SJSA1 (cell line): ENCODE measurements at regions not wholly inside any gene's neighbourhood (a gene's known extent, or its start where the extent isn't known, plus 50 kb on each side); places are given as distances from the start of the nearest gene placed in this dataset.
"Not testable (repeated sequence)": the region's sequence is repeated elsewhere in the genome, so short reads cannot be mapped to it uniquely, and the experiment has no call there.

Experiments used
- DNase-seq, 2 experiments: peaks; one replicate each; pipeline ENCODE4 v3.0.0-alpha.2; 2015 to 2020; ENCODE audit warnings: low spot score in 2 of 2, low read depth in 1 of 2
- H3K27ac ChIP-seq: fragments of 250-450 bp; sonication (Bioruptor Pico); 2 replicates; pipeline ENCODE4 v1.5.1; 2020; ENCODE audit warnings: mild to moderate bottlenecking, moderate library complexity
- H3K27me3 ChIP-seq: fragments of 250-450 bp; sonication (Bioruptor Pico); replicated peaks from 2 replicates; pipeline ENCODE4 v1.5.1; 2020; ENCODE audit warnings: mild to moderate bottlenecking, moderate library complexity
- H3K36me3 ChIP-seq: fragments of 250-450 bp; sonication (Bioruptor Pico); 2 replicates; pipeline ENCODE4 v1.5.1; 2020; ENCODE audit warnings: mild to moderate bottlenecking
- H3K4me1 ChIP-seq: fragments of 250-450 bp; sonication (Bioruptor Pico); replicated peaks from 2 replicates; pipeline ENCODE4 v1.6.1; 2021; ENCODE audit warnings: mild to moderate bottlenecking
- H3K4me3 ChIP-seq: fragments of 250-450 bp; sonication (Bioruptor Pico); 2 replicates; pipeline ENCODE4 v1.5.1; 2020; ENCODE audit warnings: mild to moderate bottlenecking
- H3K9me3 ChIP-seq: fragments of 250-450 bp; sonication (Bioruptor Pico); replicated peaks from 2 replicates; pipeline ENCODE4 v1.5.1; 2020; ENCODE audit warnings: mild to moderate bottlenecking

- H3K27me3 ChIP-seq: no peaks in the 10 kb centered on the region
- H3K27ac ChIP-seq: no peak overlapping the region
- no peaks in the 10 kb centered on the region for H3K9me3 ChIP-seq
- H3K36me3 ChIP-seq: no peaks in the 10 kb centered on the region
- DNase-seq: no peak
- no peaks in the 10 kb centered on the region for H3K4me1 ChIP-seq
- no peak overlapping the region for H3K4me3 ChIP-seq
These were observed 626.4 kb upstream of the GOLIM4 start for GRCh38 chr3:168722091-168722490.

GRCh38 chr3:168714609-168715240 is 619.0 kb upstream of the GOLIM4 start:
- H3K36me3 ChIP-seq: no peaks in the 10 kb centered on the region
- H3K4me1 ChIP-seq: no peaks in the 10 kb centered on the region
- H3K9me3 ChIP-seq: no peaks in the 10 kb centered on the region
- 0 out of 2 replicates have a peak, but pooled peaks cover 2% of the 10 kb centered on the region for H3K27me3 ChIP-seq
- DNase-seq: no peak
- H3K27ac ChIP-seq: no peak overlapping the region
- no peak overlapping the region for H3K4me3 ChIP-seq

GRCh38 chr3:168709073-168709472 is 613.3 kb upstream of the GOLIM4 start:
- H3K27ac ChIP-seq: no peak overlapping the region
- no peaks in the 10 kb centered on the region for H3K27me3 ChIP-seq
- no peaks in the 10 kb centered on the region for H3K9me3 ChIP-seq
- H3K36me3 ChIP-seq: no peaks in the 10 kb centered on the region
- no peak for DNase-seq
- no peaks in the 10 kb centered on the region for H3K4me1 ChIP-seq
- H3K4me3 ChIP-seq: no peak overlapping the region

- Histone ChIP-seq H3K4me3 (no peak overlapping the region), H3K27me3 (no peaks in the 10 kb centered on the region), H3K9me3 (no peaks in the 10 kb centered on the region), H3K27ac (no peak overlapping the region), H3K36me3 (no peaks in the 10 kb centered on the region), H3K4me1 (no peaks in the 10 kb centered on the region)
- no peak for DNase-seq
These were observed 612.2 kb upstream of the GOLIM4 start for GRCh38 chr3:168707900-168708299.

- DNase-seq: no peak
- Histone ChIP-seq H3K36me3 (no peaks in the 10 kb centered on the region), H3K27me3 (no peaks in the 10 kb centered on the region), H3K27ac (no peak overlapping the region), H3K9me3 (no peaks in the 10 kb centered on the region), H3K4me3 (no peak overlapping the region), H3K4me1 (no peaks in the 10 kb centered on the region)
These were observed 609.7 kb upstream of the GOLIM4 start for GRCh38 chr3:168705412-168705811.

GRCh38 chr3:168696051-168696450 is 600.3 kb upstream of the GOLIM4 start:
- Histone ChIP-seq H3K4me1 (no peaks in the 10 kb centered on the region), H3K36me3 (no peaks in the 10 kb centered on the region), H3K4me3 (no peak overlapping the region), H3K27me3 (no peaks in the 10 kb centered on the region), H3K9me3 (no peaks in the 10 kb centered on the region), H3K27ac (no peak overlapping the region)
- no peak for DNase-seq

GRCh38 chr3:168693870-168694269 is 598.1 kb upstream of the GOLIM4 start:
- Histone ChIP-seq H3K4me3 (no peak overlapping the region), H3K27me3 (no peaks in the 10 kb centered on the region), H3K36me3 (no peaks in the 10 kb centered on the region), H3K4me1 (no peaks in the 10 kb centered on the region), H3K9me3 (no peaks in the 10 kb centered on the region), H3K27ac (no peak overlapping the region)
- DNase-seq: no peak

GRCh38 chr3:168688267-168688666 is 592.5 kb upstream of the GOLIM4 start:
- no peak for DNase-seq
- H3K9me3 ChIP-seq: no peaks in the 10 kb centered on the region
- H3K27me3 ChIP-seq: no peaks in the 10 kb centered on the region
- H3K27ac ChIP-seq: no peak overlapping the region
- H3K36me3 ChIP-seq: no peaks in the 10 kb centered on the region
- no peaks in the 10 kb centered on the region for H3K4me1 ChIP-seq
- no peak overlapping the region for H3K4me3 ChIP-seq

- no peaks in the 10 kb centered on the region for H3K4me1 ChIP-seq
- no peaks in the 10 kb centered on the region for H3K9me3 ChIP-seq
- H3K27ac ChIP-seq: no peak overlapping the region
- H3K27me3 ChIP-seq: no peaks in the 10 kb centered on the region
- H3K36me3 ChIP-seq: no peaks in the 10 kb centered on the region
- no peak for DNase-seq
- no peak overlapping the region for H3K4me3 ChIP-seq
These were observed 588.8 kb upstream of the GOLIM4 start for GRCh38 chr3:168684519-168684918.

GRCh38 chr3:168678730-168679129 is 583.0 kb upstream of the GOLIM4 start:
- no peak for DNase-seq

GRCh38 chr3:168671091-168671490 is 575.4 kb upstream of the GOLIM4 start:
- H3K27ac ChIP-seq: no peak overlapping the region
- no peak overlapping the region for H3K4me3 ChIP-seq
- H3K27me3 ChIP-seq: no peaks in the 10 kb centered on the region
- no peaks in the 10 kb centered on the region for H3K9me3 ChIP-seq
- no peaks in the 10 kb centered on the region for H3K36me3 ChIP-seq
- no peak for DNase-seq
- no peaks in the 10 kb centered on the region for H3K4me1 ChIP-seq

More at GRCh38 chr3:168678730-168679129, 583.0 kb upstream of the GOLIM4 start:
- Histone ChIP-seq H3K27ac (no peak overlapping the region), H3K9me3 (no peaks in the 10 kb centered on the region), H3K27me3 (no peaks in the 10 kb centered on the region), H3K4me3 (no peak overlapping the region), H3K4me1 (no peaks in the 10 kb centered on the region), H3K36me3 (no peaks in the 10 kb centered on the region)

- H3K27ac ChIP-seq, H3K27me3 ChIP-seq, H3K4me3 ChIP-seq, H3K36me3 ChIP-seq, H3K4me1 ChIP-seq, H3K9me3 ChIP-seq, DNase-seq: not testable (repeated sequence)
These were observed 565.3 kb upstream of the GOLIM4 start for GRCh38 chr3:168660879-168661657.

- Histone ChIP-seq H3K4me3 (no peak overlapping the region), H3K4me1 (no peaks in the 10 kb centered on the region), H3K27ac (no peak overlapping the region), H3K36me3 (no peaks in the 10 kb centered on the region), H3K27me3 (no peaks in the 10 kb centered on the region), H3K9me3 (no peaks in the 10 kb centered on the region)
- DNase-seq: no peak
These were observed 563.3 kb upstream of the GOLIM4 start for GRCh38 chr3:168659015-168659414.

- Histone ChIP-seq H3K4me3 (no peak overlapping the region), H3K9me3 (no peaks in the 10 kb centered on the region), H3K4me1 (no peaks in the 10 kb centered on the region), H3K27ac (no peak overlapping the region), H3K27me3 (no peaks in the 10 kb centered on the region), H3K36me3 (no peaks in the 10 kb centered on the region)
- no peak for DNase-seq
These were observed 559.9 kb upstream of the GOLIM4 start for GRCh38 chr3:168655611-168656010.
